ENCODE measurements at regions not wholly inside any gene's neighbourhood (a gene's known extent, or its start where the extent isn't known, plus 50 kb on each side); places are given as distances from the start of the nearest gene placed in this dataset.

DNA sequence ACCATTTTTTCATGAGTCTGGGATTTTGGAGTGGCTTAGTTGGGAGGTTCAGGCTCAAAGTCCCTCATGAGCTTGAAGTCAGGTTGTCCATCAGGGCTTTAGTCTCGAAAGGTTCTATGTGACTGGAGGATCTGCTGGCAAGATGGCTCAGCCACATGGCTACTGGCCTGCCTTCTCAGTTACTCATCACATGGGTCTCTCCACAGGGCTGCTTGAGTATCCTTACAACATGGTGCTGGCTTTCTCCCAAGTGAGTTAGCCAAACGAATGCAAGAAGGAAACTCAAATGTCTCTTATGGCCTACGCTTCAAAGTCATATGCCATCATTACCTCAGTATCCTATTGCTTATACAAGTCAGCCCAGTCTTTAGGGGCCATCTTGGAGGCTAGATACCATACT is 106.3 kb upstream of the VCX3B start:
- Histone ChIP-seq H3K27ac (no peak overlapping the region), H3K4me3 (no peak overlapping the region), H3K4me1 (no peaks in the 10 kb centered on the region), H3K9me3 (no peaks in the 10 kb centered on the region), H3K36me3 (no peaks in the 10 kb centered on the region), H3K27me3 (no peaks in the 10 kb centered on the region)
- TF ChIP-seq POLR2AphosphoS5 (IDR thresholded peaks at IDR 0.05) (no peak), CTCF (IDR thresholded peaks at IDR 0.05) (no peak)
- intact Hi-C loops (cut with DNase I; ENCODE audit: low total_unique reads) = no loop called here
- no peak for DNase-seq (ENCODE audit: low spot score in 2 of 2)

- intact Hi-C loops (cut with DNase I; ENCODE audit: low total_unique reads) = no loop called here
- no peaks in the 10 kb centered on the region for H3K27me3 ChIP-seq
- no peak for TF ChIP-seq POLR2AphosphoS5 (IDR thresholded peaks at IDR 0.05)
- TF ChIP-seq POLR2A (IDR thresholded peaks at IDR 0.05) = no peak
- peak in 2 of 3 donors; percentile 24 to 27 for TF ChIP-seq CTCF (IDR thresholded peaks at IDR 0.05)
- H3K27ac ChIP-seq = no peak overlapping the region
- no peaks in the 10 kb centered on the region for H3K36me3 ChIP-seq
- no peaks in the 10 kb centered on the region for H3K4me1 ChIP-seq
- H3K4me3 ChIP-seq = no peak overlapping the region
- DNase-seq (ENCODE audit: low spot score in 2 of 2) = no peak
- no peaks in the 10 kb centered on the region for H3K9me3 ChIP-seq
Observed at GRCh38 chrX:8364369-8365141, 100.1 kb upstream of the VCX3B start.

- Histone ChIP-seq H3K27ac (no peak overlapping the region), H3K9me3 (no peaks in the 10 kb centered on the region), H3K4me1 (no peaks in the 10 kb centered on the region), H3K27me3 (no peaks in the 10 kb centered on the region), H3K4me3 (no peak overlapping the region), H3K36me3 (no peaks in the 10 kb centered on the region)
- TF ChIP-seq POLR2A (IDR thresholded peaks at IDR 0.05) (no peak), POLR2AphosphoS5 (IDR thresholded peaks at IDR 0.05) (no peak), CTCF (IDR thresholded peaks at IDR 0.05) (no peak)
- intact Hi-C loops (cut with DNase I; ENCODE audit: low total_unique reads) = no loop called here
- no peak for DNase-seq (ENCODE audit: low spot score in 2 of 2)
Observed at GRCh38 chrX:8366481-8366880, 98.1 kb upstream of the VCX3B start.

DNA sequence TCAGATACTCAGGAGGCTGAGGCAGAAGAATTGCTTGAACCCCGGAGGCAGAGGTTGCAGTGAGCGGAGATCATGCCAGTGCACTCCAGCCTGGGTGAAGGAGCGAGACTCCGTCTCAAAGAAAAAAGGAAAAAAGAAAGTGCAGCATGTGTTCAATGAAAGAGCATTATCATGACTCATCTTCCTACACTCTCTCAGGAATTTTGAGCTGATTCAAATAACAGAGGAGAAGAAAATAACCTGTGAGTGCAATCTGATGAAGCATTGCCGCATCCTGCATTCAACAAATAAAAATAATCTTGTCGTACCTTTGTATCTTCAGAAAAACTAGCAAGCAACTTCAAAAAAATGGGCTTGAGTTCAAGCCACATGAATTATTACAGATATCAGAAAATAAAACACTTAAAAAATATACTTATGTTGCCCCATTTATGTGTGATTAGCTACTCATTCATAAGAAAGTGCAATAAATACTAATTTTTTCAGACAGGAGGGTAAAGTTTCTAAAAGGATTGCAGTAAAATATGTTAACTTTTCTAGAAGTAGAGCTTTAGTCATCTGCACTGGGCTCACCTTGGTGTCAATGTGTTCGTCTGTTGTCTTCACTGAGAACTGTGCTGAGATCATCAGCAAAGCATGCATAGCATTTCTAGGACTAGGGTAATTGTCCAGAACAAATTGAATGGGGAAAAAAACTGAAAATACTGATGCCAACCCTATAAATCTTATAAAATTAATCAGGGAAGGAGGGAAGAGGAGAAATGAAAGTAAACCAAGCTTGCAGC is 90.4 kb upstream of the VCX3B start:
- no peak for TF ChIP-seq CTCF (IDR thresholded peaks at IDR 0.05)
- no peak for TF ChIP-seq POLR2AphosphoS5 (IDR thresholded peaks at IDR 0.05)
- TF ChIP-seq POLR2A (IDR thresholded peaks at IDR 0.05) = no peak
- Histone ChIP-seq H3K9me3 (peaks cover 6 to 21% of the 10 kb centered on the region in 2 donors), H3K27me3 (no peaks in the 10 kb centered on the region), H3K27ac (no peak overlapping the region), H3K36me3 (no peaks in the 10 kb centered on the region), H3K4me1 (no peaks in the 10 kb centered on the region), H3K4me3 (no peak overlapping the region)
- intact Hi-C loops (cut with DNase I; ENCODE audit: low total_unique reads) = no loop called here
- no peak for DNase-seq (ENCODE audit: low spot score in 2 of 2)

- Histone ChIP-seq H3K27ac (no peak overlapping the region), H3K27me3 (no peaks in the 10 kb centered on the region), H3K4me1 (no peaks in the 10 kb centered on the region), H3K9me3 (peaks cover 6 to 21% of the 10 kb centered on the region in 2 donors), H3K36me3 (no peaks in the 10 kb centered on the region), H3K4me3 (no peak overlapping the region)
- DNase-seq (ENCODE audit: low spot score in 2 of 2) = no peak
- intact Hi-C loops (cut with DNase I; ENCODE audit: low total_unique reads) = no loop called here
- no peak for TF ChIP-seq POLR2A (IDR thresholded peaks at IDR 0.05)
- no peak for TF ChIP-seq CTCF (IDR thresholded peaks at IDR 0.05)
- no peak for TF ChIP-seq POLR2AphosphoS5 (IDR thresholded peaks at IDR 0.05)
Observed at GRCh38 chrX:8377041-8377440, 87.6 kb upstream of the VCX3B start.

Measured in breast epithelium (tissue), 4 donors.